Right lobe of liver (tissue), 6 donors: ENCODE measurements at regions not wholly inside any gene's neighbourhood (a gene's known extent, or its start where the extent isn't known, plus 50 kb on each side); places are given as distances from the start of the nearest gene placed in this dataset.
"Not testable (repeated sequence)": the region's sequence is repeated elsewhere in the genome, so short reads cannot be mapped to it uniquely, and the experiment has no call there.

ENCODE experiments used
- ATAC-seq, 4 donors: fragments of 200-7000 bp; cut with Tn5 transposase; one replicate each; pipeline ENCODE4 v1.9.1; 2020; ENCODE audit warnings: mild to moderate bottlenecking in 4 of 4, moderate library complexity in 4 of 4
- DNase-seq, 3 donors: peaks; one replicate each; pipeline ENCODE4 v3.0.0-alpha.2; 2020
- H3K27ac ChIP-seq, 3 donors: fragments of 200-600 bp; one replicate each; pipeline ENCODE4 v1.8.0; 2022
- H3K27me3 ChIP-seq, 2 donors: fragments of 200-600 bp; one replicate each; pipeline ENCODE4 v1.8.0; 2022
- H3K36me3 ChIP-seq, 4 donors: fragments of 200-600 bp; sonication (generic) in 1 of 4; one replicate each; pipeline versions ENCODE4 v1.5.1 to v1.8.0; 2017 to 2022; ENCODE audit warnings: control low read depth in 1 of 4
- H3K4me1 ChIP-seq, 4 donors: fragments of 200-600 bp; sonication (generic) in 1 of 4; one replicate each; pipeline versions ENCODE4 v1.5.1 to v1.8.0; 2017 to 2022; ENCODE audit warnings: control low read depth in 1 of 4
- H3K4me3 ChIP-seq, 3 donors: fragments of 200-600 bp; one replicate each; pipeline ENCODE4 v1.8.0; 2022
- H3K9me3 ChIP-seq, 4 donors: fragments of 200-600 bp; sonication (generic) in 1 of 4; one replicate each; pipeline versions ENCODE4 v1.5.1 to v1.8.0; 2017 to 2022; ENCODE audit warnings: control low read depth in 1 of 4
- CTCF ChIP-seq, 4 donors: fragments of 200-600 bp in 3 of 4; fragments of 450-650 bp in 1 of 4; IDR thresholded peaks; one replicate each; pipeline versions ENCODE4 v1.5.1 to v1.8.0; 2016 to 2022; ENCODE audit warnings: antibody characterized with exemption in 4 of 4, mild to moderate bottlenecking in 2 of 4
- POLR2A ChIP-seq: fragments of 450-650 bp; IDR thresholded peaks from one replicate; pipeline ENCODE4 v1.6.1; 2017; ENCODE audit warnings: antibody characterized with exemption, mild to moderate bottlenecking
- WGBS: methylation state at CpG from one replicate; pipeline ENCODE4 v1.1.6; 2018; ENCODE audit warnings: low coverage, low lambda C conversion rate; ENCODE audit not compliant: insufficient coverage; ENCODE audit errors: missing lambda C conversion rate; 5-methylcytosine and 5-hydroxymethylcytosine counted together
- intact Hi-C, 2 donors: fragments of 100-400 bp; cut with DNase I; formaldehyde crosslinking; loops; one replicate each; pipeline versions ENCODE4 v1.11.2 to v1.14.1; 2022
- donor health status: DM: no; HTN: yes; CAD: no.
- donor health status: DM: no; HTN: no; CAD: no.
- donor health status: DM: no; HTN: no; CAD: no.
- donor health status: DM: no; HTN: yes; CAD: no.
- donor health status: DM: no; HTN: yes; CAD: no.

GRCh38 chr13:34371645-34372395 lies 553.9 kb downstream of the RFC3 start:
- H3K4me1 ChIP-seq: no peaks in the 10 kb centered on the region
- H3K4me3 ChIP-seq: no peak overlapping the region
- H3K9me3 ChIP-seq: no peaks in the 10 kb centered on the region
- WGBS: 53% methylated on average over 3 of the region's 3 CpGs
- intact Hi-C loops: no loop called here
- no peaks in the 10 kb centered on the region for H3K36me3 ChIP-seq
- H3K27ac ChIP-seq: no peak overlapping the region
- ATAC-seq (no peak), DNase-seq (no peak)
- H3K27me3 ChIP-seq: no peaks in the 10 kb centered on the region
- no peak for TF ChIP-seq CTCF (IDR thresholded peaks at IDR 0.05)
- TF ChIP-seq POLR2A: no peak

GRCh38 chr13:34372581-34372980 lies 554.6 kb downstream of the RFC3 start:
- Histone ChIP-seq H3K27me3 (no peaks in the 10 kb centered on the region), H3K36me3 (no peaks in the 10 kb centered on the region), H3K9me3 (no peaks in the 10 kb centered on the region), H3K27ac (no peak overlapping the region), H3K4me3 (no peak overlapping the region), H3K4me1 (no peaks in the 10 kb centered on the region)
- no peak for TF ChIP-seq CTCF (IDR thresholded peaks at IDR 0.05)
- TF ChIP-seq POLR2A: no peak
- DNase-seq (no peak), ATAC-seq (no peak)
- intact Hi-C loops: no loop called here
- WGBS: 48% methylated on average over 4 of the region's 4 CpGs

- Histone ChIP-seq H3K27me3 (no peaks in the 10 kb centered on the region), H3K27ac (no peak overlapping the region), H3K4me3 (no peak overlapping the region), H3K9me3 (no peaks in the 10 kb centered on the region), H3K36me3 (no peaks in the 10 kb centered on the region), H3K4me1 (no peaks in the 10 kb centered on the region)
- ATAC-seq (no peak), DNase-seq (no peak)
- TF ChIP-seq CTCF (IDR thresholded peaks at IDR 0.05): no peak
- TF ChIP-seq POLR2A: no peak
- intact Hi-C loops: no loop called here
Measured at GRCh38 chr13:34376483-34376882, 558.5 kb downstream of the RFC3 start.

- TF ChIP-seq POLR2A (no peak), CTCF (IDR thresholded peaks at IDR 0.05) (no peak)
- H3K9me3 ChIP-seq: no peaks in the 10 kb centered on the region
- no peaks in the 10 kb centered on the region for H3K36me3 ChIP-seq
- H3K4me1 ChIP-seq: no peaks in the 10 kb centered on the region
- DNase-seq (no peak), ATAC-seq (no peak)
- H3K27ac ChIP-seq: no peak overlapping the region
- H3K27me3 ChIP-seq: no peaks in the 10 kb centered on the region
- WGBS: 83% methylated on average over 6 of the region's 6 CpGs
- no peak overlapping the region for H3K4me3 ChIP-seq
- intact Hi-C loops: no loop called here
Measured at GRCh38 chr13:34381228-34381627, 560.8 kb upstream of the NBEA start.

GRCh38 chr13:34383728-34384127 lies 558.3 kb upstream of the NBEA start:
- ATAC-seq: no peak
- DNase-seq: no peak
- no peak for TF ChIP-seq POLR2A
- H3K27ac ChIP-seq: no peak overlapping the region
- intact Hi-C loops: no loop called here
- 51% methylated on average over 3 of the region's 3 CpGs for WGBS
- H3K27me3 ChIP-seq: no peaks in the 10 kb centered on the region
- no peaks in the 10 kb centered on the region for H3K9me3 ChIP-seq
- no peak overlapping the region for H3K4me3 ChIP-seq
- no peaks in the 10 kb centered on the region for H3K4me1 ChIP-seq
- no peaks in the 10 kb centered on the region for H3K36me3 ChIP-seq

GRCh38 chr13:34386229-34386628 lies 555.8 kb upstream of the NBEA start:
- H3K27me3 ChIP-seq, intact Hi-C loops, H3K27ac ChIP-seq, H3K4me1 ChIP-seq, DNase-seq, H3K4me3 ChIP-seq, ATAC-seq, H3K36me3 ChIP-seq, H3K9me3 ChIP-seq: not testable (repeated sequence)
